Tibial artery (tissue), 4 donors: ENCODE measurements at regions not wholly inside any gene's neighbourhood (a gene's known extent, or its start where the extent isn't known, plus 50 kb on each side); places are given as distances from the start of the nearest gene placed in this dataset.

Source experiments
- DNase-seq, 2 donors: peaks; one replicate each; pipeline ENCODE4 v3.0.0-alpha.2; 2019
- H3K27ac ChIP-seq, 2 donors: fragments of 200-600 bp; sonication (generic) in 1 of 2; 1 replicate in 1 of 2; 2 replicates in 1 of 2; pipeline ENCODE4 v1.5.1; 2018 to 2019; ENCODE audit warnings: mild to moderate bottlenecking in 1 of 2
- H3K27me3 ChIP-seq, 2 donors: fragments of 200-600 bp; sonication (generic) in 1 of 2; one replicate each; pipeline versions ENCODE4 v1.5.1 to v1.6.0; 2016 to 2019
- H3K36me3 ChIP-seq, 3 donors: fragments of 200-600 bp; sonication (generic) in 2 of 3; one replicate each; pipeline ENCODE4 v1.5.1; 2016 to 2019; ENCODE audit warnings: mild to moderate bottlenecking in 2 of 3
- H3K4me1 ChIP-seq, 4 donors: fragments of 200-600 bp; sonication (generic) in 2 of 4; 1 replicate in 3 of 4; 2 replicates in 1 of 4; pipeline ENCODE4 v1.5.1; 2016 to 2019
- H3K4me3 ChIP-seq, 2 donors: fragments of 200-600 bp; sonication (generic) in 1 of 2; 1 replicate in 1 of 2; 2 replicates in 1 of 2; pipeline ENCODE4 v1.5.1; 2018 to 2019; ENCODE audit warnings: mild to moderate bottlenecking in 2 of 2
- H3K9me3 ChIP-seq, 3 donors: fragments of 200-600 bp; sonication (generic) in 1 of 3; one replicate each; pipeline ENCODE4 v1.5.1; 2016 to 2019
- intact Hi-C: fragments of 100-400 bp; cut with DNase I; formaldehyde crosslinking; loops from one replicate; pipeline ENCODE4 v1.15.0; 2023; ENCODE audit warnings: low total_unique reads
- TF ChIP-seq, protein P1 (sequence below), 2 experiments: fragments of 200-600 bp in 1 of 2; fragments of 450-650 bp in 1 of 2; IDR thresholded peaks; one replicate each; pipeline ENCODE4 v1.5.1; 2017 to 2019; ENCODE audit warnings: antibody characterized with exemption in 2 of 2, mild to moderate bottlenecking in 1 of 2, moderate library complexity in 1 of 2

DNA sequence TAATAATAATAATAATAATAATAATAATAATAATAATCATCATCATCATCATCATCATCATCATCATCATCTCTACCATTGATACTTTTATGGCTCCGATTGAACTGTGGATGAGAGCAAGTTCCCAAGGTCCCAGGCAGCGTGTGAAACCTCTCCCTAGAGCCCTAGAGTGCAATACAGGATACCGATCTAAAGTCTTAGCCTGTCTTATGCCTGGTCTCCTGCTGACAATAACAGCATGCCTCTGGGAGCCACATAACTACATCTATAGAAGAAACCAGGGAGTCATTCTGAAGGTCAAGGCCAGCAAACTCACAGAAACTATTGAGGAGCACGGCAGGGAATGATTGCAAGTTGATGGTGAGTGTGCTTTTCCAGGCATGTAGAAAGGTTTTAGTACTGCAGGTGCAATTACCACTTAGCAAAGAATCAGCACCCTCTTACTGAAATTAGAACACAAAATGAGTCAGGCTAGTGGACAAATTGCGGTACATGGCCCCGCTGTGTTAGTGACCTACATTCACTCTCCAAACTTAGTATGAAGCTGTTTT lies 457.2 kb upstream of the CDH20 start:
- Histone ChIP-seq H3K9me3 (no peaks in the 10 kb centered on the region), H3K4me1 (peaks cover 0 to 11% (median 0%) of the 10 kb centered on the region in 4 donors), H3K27ac (no peak overlapping the region), H3K27me3 (no peaks in the 10 kb centered on the region), H3K36me3 (no peaks in the 10 kb centered on the region), H3K4me3 (no peak overlapping the region)
- DNase-seq: no peak
- TF ChIP-seq, protein P1, sequence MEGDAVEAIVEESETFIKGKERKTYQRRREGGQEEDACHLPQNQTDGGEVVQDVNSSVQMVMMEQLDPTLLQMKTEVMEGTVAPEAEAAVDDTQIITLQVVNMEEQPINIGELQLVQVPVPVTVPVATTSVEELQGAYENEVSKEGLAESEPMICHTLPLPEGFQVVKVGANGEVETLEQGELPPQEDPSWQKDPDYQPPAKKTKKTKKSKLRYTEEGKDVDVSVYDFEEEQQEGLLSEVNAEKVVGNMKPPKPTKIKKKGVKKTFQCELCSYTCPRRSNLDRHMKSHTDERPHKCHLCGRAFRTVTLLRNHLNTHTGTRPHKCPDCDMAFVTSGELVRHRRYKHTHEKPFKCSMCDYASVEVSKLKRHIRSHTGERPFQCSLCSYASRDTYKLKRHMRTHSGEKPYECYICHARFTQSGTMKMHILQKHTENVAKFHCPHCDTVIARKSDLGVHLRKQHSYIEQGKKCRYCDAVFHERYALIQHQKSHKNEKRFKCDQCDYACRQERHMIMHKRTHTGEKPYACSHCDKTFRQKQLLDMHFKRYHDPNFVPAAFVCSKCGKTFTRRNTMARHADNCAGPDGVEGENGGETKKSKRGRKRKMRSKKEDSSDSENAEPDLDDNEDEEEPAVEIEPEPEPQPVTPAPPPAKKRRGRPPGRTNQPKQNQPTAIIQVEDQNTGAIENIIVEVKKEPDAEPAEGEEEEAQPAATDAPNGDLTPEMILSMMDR (IDR thresholded peaks at IDR 0.05): no peak
- intact Hi-C loops: no loop called here

DNA sequence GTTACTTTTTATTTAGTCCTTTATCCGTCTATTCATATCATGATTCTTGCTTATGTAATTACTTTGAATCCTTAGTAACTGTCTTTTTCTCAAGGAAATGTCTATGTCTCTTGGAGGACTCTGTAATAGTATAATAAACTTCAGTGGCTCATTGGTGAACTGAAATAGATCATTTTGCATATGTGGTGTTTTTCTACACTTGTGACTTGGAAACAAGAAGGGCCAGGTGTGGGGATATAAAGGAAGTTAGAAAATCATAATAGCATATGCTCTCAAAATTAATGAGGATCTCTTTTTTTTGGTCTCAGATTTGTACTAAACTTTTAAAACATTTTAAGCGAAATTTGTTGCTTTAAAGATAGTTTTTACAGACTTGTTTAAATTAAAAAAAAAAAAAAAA lies 453.0 kb upstream of the CDH20 start:
- no peak for DNase-seq
- no peaks in the 10 kb centered on the region for H3K27me3 ChIP-seq
- no peak overlapping the region for H3K27ac ChIP-seq
- H3K4me1 ChIP-seq: no peaks in the 10 kb centered on the region
- H3K9me3 ChIP-seq: no peaks in the 10 kb centered on the region
- no peak overlapping the region for H3K4me3 ChIP-seq
- TF ChIP-seq, protein P1 (IDR thresholded peaks at IDR 0.05): no peak
- intact Hi-C loops: no loop called here
- no peaks in the 10 kb centered on the region for H3K36me3 ChIP-seq

DNA sequence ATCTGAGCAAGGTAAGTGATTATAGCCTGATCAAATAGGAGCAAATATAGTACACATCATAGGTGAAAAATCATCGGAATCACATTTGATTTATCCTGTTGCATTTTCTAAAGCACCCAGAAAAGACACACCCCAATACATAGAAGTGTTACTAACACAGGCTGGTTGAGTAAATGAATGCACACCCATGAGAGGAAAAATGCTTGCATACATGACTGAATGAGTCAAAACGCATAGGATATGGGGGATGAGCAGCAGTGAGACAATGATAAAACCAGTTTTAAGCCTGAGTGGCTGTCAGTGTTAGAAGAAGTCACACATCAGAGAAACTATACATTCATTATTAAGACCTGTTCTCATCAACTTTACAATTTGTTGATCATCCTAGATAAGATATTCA lies 449.6 kb upstream of the CDH20 start:
- no peak for DNase-seq
- H3K36me3 ChIP-seq: no peaks in the 10 kb centered on the region
- TF ChIP-seq, protein P1 (IDR thresholded peaks at IDR 0.05): no peak
- no peaks in the 10 kb centered on the region for H3K27me3 ChIP-seq
- H3K4me3 ChIP-seq: no peak overlapping the region
- no peak overlapping the region for H3K27ac ChIP-seq
- H3K9me3 ChIP-seq: no peaks in the 10 kb centered on the region
- intact Hi-C loops: no loop called here
- peaks cover 0 to 3% (median 0%) of the 10 kb centered on the region in 4 donors for H3K4me1 ChIP-seq

DNA sequence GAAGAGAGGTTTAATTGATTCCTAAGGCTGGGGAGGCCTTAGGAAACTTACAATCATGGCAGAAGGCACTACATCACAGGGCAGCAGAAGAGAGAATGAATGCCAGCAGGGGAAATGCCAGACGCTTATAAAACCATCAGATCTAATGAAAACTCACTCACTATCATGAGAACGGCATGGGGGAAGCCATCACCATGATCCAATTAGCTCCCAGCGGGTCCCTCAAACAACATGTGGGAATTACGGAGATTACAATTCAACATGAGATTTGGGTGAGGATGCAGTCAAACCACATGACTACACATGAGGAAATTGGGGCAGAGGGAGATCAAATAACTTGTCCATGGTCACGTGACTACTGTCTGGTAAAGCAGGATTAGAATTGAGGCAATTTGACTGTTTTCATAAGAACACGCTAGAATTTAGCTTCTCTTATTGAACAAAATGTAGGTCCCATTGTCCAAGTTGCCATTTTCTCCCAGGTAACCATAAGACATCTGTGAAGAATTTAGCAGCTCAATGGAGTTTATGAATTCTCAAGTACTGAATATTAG lies 445.1 kb upstream of the CDH20 start:
- Histone ChIP-seq H3K36me3 (no peaks in the 10 kb centered on the region), H3K9me3 (no peaks in the 10 kb centered on the region), H3K4me1 (peaks cover 0 to 9% (median 5%) of the 10 kb centered on the region in 4 donors), H3K27me3 (no peaks in the 10 kb centered on the region), H3K27ac (no peak overlapping the region), H3K4me3 (no peak overlapping the region)
- TF ChIP-seq, protein P1 (IDR thresholded peaks at IDR 0.05): no peak
- intact Hi-C loops: no loop called here
- no peak for DNase-seq

DNA sequence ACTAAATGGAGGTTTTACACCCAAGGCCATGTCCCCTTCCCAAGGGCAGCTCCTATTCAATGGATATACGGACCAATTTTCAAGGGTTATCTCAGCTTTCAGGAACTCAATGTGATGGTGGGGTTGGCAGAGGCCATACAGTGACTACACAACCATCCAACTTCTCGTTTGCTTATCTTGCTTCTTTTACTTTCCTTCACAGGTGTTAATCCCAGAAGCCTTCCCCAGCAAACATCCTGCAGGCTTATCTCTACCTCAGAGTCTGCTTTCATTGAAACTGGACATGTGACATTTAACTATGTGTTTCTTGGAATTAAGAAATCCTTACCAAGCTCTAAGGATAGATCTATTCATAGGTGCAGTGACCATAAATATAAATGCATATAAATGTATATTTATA lies 443.8 kb upstream of the CDH20 start:
- Histone ChIP-seq H3K36me3 (no peaks in the 10 kb centered on the region), H3K4me3 (no peak overlapping the region), H3K4me1 (peaks cover 0 to 9% (median 5%) of the 10 kb centered on the region in 4 donors), H3K27ac (no peak overlapping the region), H3K9me3 (no peaks in the 10 kb centered on the region), H3K27me3 (no peaks in the 10 kb centered on the region)
- TF ChIP-seq, protein P1 (IDR thresholded peaks at IDR 0.05): no peak
- no peak for DNase-seq
- intact Hi-C loops: no loop called here
